ENCODE measurements at regions not wholly inside any gene's neighbourhood (a gene's known extent, or its start where the extent isn't known, plus 50 kb on each side); places are given as distances from the start of the nearest gene placed in this dataset.
"Not testable (repeated sequence)": the region's sequence is repeated elsewhere in the genome, so short reads cannot be mapped to it uniquely, and the experiment has no call there.

DNA sequence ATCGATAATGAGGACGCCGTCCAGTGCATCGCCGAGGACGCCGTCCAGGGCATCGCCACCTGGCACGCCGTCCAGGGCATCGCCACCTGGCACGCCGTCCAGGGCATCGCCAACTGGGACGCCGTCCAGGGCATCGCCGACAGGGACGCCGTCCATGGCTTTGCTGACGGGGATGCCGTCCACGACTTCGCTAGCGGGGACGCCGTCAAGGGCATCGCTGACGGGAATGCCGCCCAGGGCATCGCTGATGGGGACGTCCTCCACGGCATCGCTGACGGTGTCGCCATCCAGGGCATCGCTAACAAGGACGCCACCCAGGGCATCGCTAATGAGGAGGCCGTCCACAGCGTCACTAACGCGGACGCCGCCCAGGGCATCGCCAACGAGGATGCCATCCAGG is 946.5 kb downstream of the TUBA3C start:
- no peak overlapping the region for H3K4me2 ChIP-seq
- no peaks in the 10 kb centered on the region for H3K4me1 ChIP-seq (ENCODE audit: low read depth, poor library complexity, severe bottlenecking)
- no peak overlapping the region for H3K27ac ChIP-seq
- no peak overlapping the region for H3K9ac ChIP-seq
- no peaks in the 10 kb centered on the region for H4K20me1 ChIP-seq (ENCODE audit: insufficient read depth)
- H3K79me2 ChIP-seq (ENCODE audit: insufficient read depth, low read depth), result no peaks in the 10 kb centered on the region
- no peaks in the 10 kb centered on the region for H3K36me3 ChIP-seq (ENCODE audit: insufficient read depth)
- H3K4me3 ChIP-seq (IDR thresholded peaks at IDR 0.05; ENCODE audit: insufficient read depth, low read depth, low read length), result no peak overlapping the region
- no peak for TF ChIP-seq CTCF (conservative IDR thresholded peaks at IDR 0.05; ENCODE audit: low read depth, low read length)
- H2AFZ ChIP-seq (ENCODE audit: low read depth), result no peak overlapping the region
- H3K27me3 ChIP-seq (ENCODE audit: insufficient read depth, low read depth), result no peaks in the 10 kb centered on the region

- H3K4me2 ChIP-seq; H3K79me2 ChIP-seq (ENCODE audit: insufficient read depth, low read depth); H3K27ac ChIP-seq; H4K20me1 ChIP-seq (ENCODE audit: insufficient read depth); H3K4me1 ChIP-seq (ENCODE audit: low read depth, poor library complexity, severe bottlenecking); H3K36me3 ChIP-seq (ENCODE audit: insufficient read depth); H3K4me3 ChIP-seq (IDR thresholded peaks at IDR 0.05; ENCODE audit: insufficient read depth, low read depth, low read length); H2AFZ ChIP-seq (ENCODE audit: low read depth); H3K27me3 ChIP-seq (ENCODE audit: insufficient read depth, low read depth); H3K9ac ChIP-seq: not testable (repeated sequence)
These were observed 947.2 kb downstream of the TUBA3C start for GRCh38 chr13:18234451-18234850.

GRCh38 chr13:18233783-18234299 is 947.8 kb downstream of the TUBA3C start:
- Histone ChIP-seq H3K4me2 (no peak overlapping the region), H4K20me1 (ENCODE audit: insufficient read depth) (no peaks in the 10 kb centered on the region), H3K27ac (no peak overlapping the region), H3K9ac (no peak overlapping the region), H3K36me3 (ENCODE audit: insufficient read depth) (no peaks in the 10 kb centered on the region), H3K27me3 (ENCODE audit: insufficient read depth, low read depth) (no peaks in the 10 kb centered on the region), H3K4me3 (IDR thresholded peaks at IDR 0.05; ENCODE audit: insufficient read depth, low read depth, low read length) (no peak overlapping the region), H3K79me2 (ENCODE audit: insufficient read depth, low read depth) (no peaks in the 10 kb centered on the region), H3K4me1 (ENCODE audit: low read depth, poor library complexity, severe bottlenecking) (no peaks in the 10 kb centered on the region), H2AFZ (ENCODE audit: low read depth) (no peak overlapping the region)
- TF ChIP-seq CTCF (conservative IDR thresholded peaks at IDR 0.05; ENCODE audit: low read depth, low read length), result no peak

GRCh38 chr13:18232994-18233782 is 948.4 kb downstream of the TUBA3C start:
- Histone ChIP-seq H4K20me1 (ENCODE audit: insufficient read depth) (no peaks in the 10 kb centered on the region), H3K4me2 (no peak overlapping the region), H2AFZ (ENCODE audit: low read depth) (no peak overlapping the region), H3K4me1 (ENCODE audit: low read depth, poor library complexity, severe bottlenecking) (no peaks in the 10 kb centered on the region), H3K4me3 (IDR thresholded peaks at IDR 0.05; ENCODE audit: insufficient read depth, low read depth, low read length) (no peak overlapping the region), H3K9ac (no peak overlapping the region), H3K27ac (no peak overlapping the region), H3K79me2 (ENCODE audit: insufficient read depth, low read depth) (no peaks in the 10 kb centered on the region), H3K27me3 (ENCODE audit: insufficient read depth, low read depth) (no peaks in the 10 kb centered on the region), H3K36me3 (ENCODE audit: insufficient read depth) (no peaks in the 10 kb centered on the region)
- TF ChIP-seq CTCF (conservative IDR thresholded peaks at IDR 0.05; ENCODE audit: low read depth, low read length), result no peak

GRCh38 chr13:18232298-18232993 is 949.2 kb downstream of the TUBA3C start:
- Histone ChIP-seq H4K20me1 (ENCODE audit: insufficient read depth) (no peaks in the 10 kb centered on the region), H3K4me2 (no peak overlapping the region), H3K9ac (no peak overlapping the region), H3K27ac (no peak overlapping the region), H2AFZ (ENCODE audit: low read depth) (no peak overlapping the region), H3K4me1 (ENCODE audit: low read depth, poor library complexity, severe bottlenecking) (no peaks in the 10 kb centered on the region), H3K36me3 (ENCODE audit: insufficient read depth) (no peaks in the 10 kb centered on the region), H3K4me3 (IDR thresholded peaks at IDR 0.05; ENCODE audit: insufficient read depth, low read depth, low read length) (no peak overlapping the region), H3K27me3 (ENCODE audit: insufficient read depth, low read depth) (no peaks in the 10 kb centered on the region), H3K79me2 (ENCODE audit: insufficient read depth, low read depth) (no peaks in the 10 kb centered on the region)
- TF ChIP-seq CTCF (conservative IDR thresholded peaks at IDR 0.05; ENCODE audit: low read depth, low read length), result no peak

DNA sequence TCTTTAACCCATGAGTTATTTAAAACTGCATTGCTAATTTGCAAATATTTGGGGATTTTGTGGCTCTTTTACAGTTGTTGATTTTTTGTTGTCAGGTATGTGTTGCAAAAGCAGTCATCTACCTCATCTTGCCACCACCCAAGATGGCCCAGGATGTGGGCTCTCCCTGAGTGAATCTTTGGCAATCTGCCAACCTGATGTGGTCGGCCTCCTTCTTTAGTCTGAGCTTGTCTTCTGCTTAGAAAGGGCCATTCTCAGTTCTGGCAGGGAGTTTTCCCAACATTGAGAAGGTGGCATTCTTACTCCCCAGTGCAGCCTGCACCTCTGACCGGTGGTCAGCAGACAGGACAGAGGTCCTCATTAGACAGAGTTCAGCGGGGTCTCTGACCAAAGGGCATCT is 957.2 kb downstream of the TUBA3C start:
- H3K79me2 ChIP-seq (ENCODE audit: insufficient read depth, low read depth); H3K4me1 ChIP-seq (ENCODE audit: low read depth, poor library complexity, severe bottlenecking): not testable (repeated sequence)

DNA sequence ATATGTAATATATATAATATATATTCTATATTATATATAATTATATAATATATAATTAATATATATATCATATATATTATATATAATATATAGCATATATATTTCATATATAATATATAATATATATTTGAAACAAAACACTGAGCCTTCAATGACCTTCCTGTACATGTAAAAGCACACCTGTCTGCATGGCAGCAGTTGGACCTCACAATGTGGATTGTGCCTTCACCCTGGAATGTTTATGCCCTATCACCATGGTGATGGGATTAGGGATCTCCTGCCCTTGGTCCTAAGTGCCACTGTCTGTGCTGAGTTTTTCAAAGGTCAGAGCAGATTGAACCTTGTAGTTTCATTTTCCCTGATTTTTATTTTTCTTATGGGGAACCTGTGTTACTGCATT is 966.9 kb downstream of the TUBA3C start:
- not testable (repeated sequence) for H3K4me2 ChIP-seq; H3K9ac ChIP-seq; H4K20me1 ChIP-seq (ENCODE audit: insufficient read depth); H3K4me1 ChIP-seq (ENCODE audit: low read depth, poor library complexity, severe bottlenecking); H3K4me3 ChIP-seq (IDR thresholded peaks at IDR 0.05; ENCODE audit: insufficient read depth, low read depth, low read length); H3K36me3 ChIP-seq (ENCODE audit: insufficient read depth); H3K27me3 ChIP-seq (ENCODE audit: insufficient read depth, low read depth); H3K27ac ChIP-seq; H3K79me2 ChIP-seq (ENCODE audit: insufficient read depth, low read depth); H2AFZ ChIP-seq (ENCODE audit: low read depth)

More for the DNA sequence above, 957.2 kb downstream of the TUBA3C start:
- not testable (repeated sequence) for H3K27me3 ChIP-seq (ENCODE audit: insufficient read depth, low read depth); H3K4me3 ChIP-seq (IDR thresholded peaks at IDR 0.05; ENCODE audit: insufficient read depth, low read depth, low read length); H3K9ac ChIP-seq; H4K20me1 ChIP-seq (ENCODE audit: insufficient read depth); H3K4me2 ChIP-seq; H2AFZ ChIP-seq (ENCODE audit: low read depth); H3K36me3 ChIP-seq (ENCODE audit: insufficient read depth); H3K27ac ChIP-seq
